IMR-90 (cell line): ENCODE measurements at regions not wholly inside any gene's neighbourhood (a gene's known extent, or its start where the extent isn't known, plus 50 kb on each side); places are given as distances from the start of the nearest gene placed in this dataset.

Experiments
- ATAC-seq: fragments of 200-7000 bp; cut with Tn5 transposase; 2 replicates; pipeline ENCODE4 v1.9.1; 2020; ENCODE audit warnings: low read depth, mild to moderate bottlenecking, moderate library complexity
- BruUV-seq: library from RNA; stranded (reverse); fragments of 400-500 nt; replicated peaks from 2 replicates; lab custom pipeline; 2021; lab: Mats Ljungman, UMichigan
- CTCF ChIA-PET: fragments of 300-600 bp; formaldehyde crosslinking; extraction: SDS; loops from one replicate; lab custom pipeline; 2021; ENCODE audit warnings: antibody characterized with exemption; lab: Yijun Ruan, JAX
- POLR2A ChIA-PET: fragments of 300-600 bp; sonication (Branson Sonifier 250); formaldehyde crosslinking; loops from one replicate; lab custom pipeline; 2022; ENCODE audit warnings: antibody characterized with exemption; ENCODE audit not compliant: unreplicated experiment; lab: Charles Lee
- DNase-seq: peaks from one replicate; pipeline ENCODE4 v3.0.0; 2013
- H2AFZ ChIP-seq: replicated peaks from 2 replicates; pipeline ENCODE3; 2013; ENCODE audit warnings: low read length, mild to moderate bottlenecking; ENCODE audit not compliant: poor library complexity
- H2AK5ac ChIP-seq: 2 replicates; pipeline ENCODE4 v1.6.1; 2013; ENCODE audit warnings: low read depth, low read length, inconsistent platforms
- H2AK9ac ChIP-seq: replicated peaks from 2 replicates; pipeline ENCODE3; 2013; ENCODE audit warnings: mild to moderate bottlenecking, low read depth, low read length, moderate library complexity; ENCODE audit not compliant: poor library complexity
- H2BK120ac ChIP-seq: 2 replicates; pipeline ENCODE4 v1.6.1; 2013; ENCODE audit warnings: low read depth, low read length, inconsistent platforms
- H2BK15ac ChIP-seq: 3 replicates; pipeline ENCODE4 v1.6.1; 2013; ENCODE audit warnings: low read depth, low read length, inconsistent platforms
- H2BK20ac ChIP-seq: 2 replicates; pipeline ENCODE4 v1.6.1; 2013; ENCODE audit warnings: low read depth, mild to moderate bottlenecking, inconsistent platforms, low read length, moderate library complexity
- H2BK5ac ChIP-seq: 2 replicates; pipeline ENCODE4 v1.6.1; 2013; ENCODE audit warnings: mild to moderate bottlenecking, low read depth, low read length, inconsistent platforms; ENCODE audit not compliant: poor library complexity, severe bottlenecking
- H3K14ac ChIP-seq: replicated peaks from 2 replicates; pipeline ENCODE4 v1.6.1; 2013; ENCODE audit warnings: low read depth, low read length, inconsistent platforms
- H3K18ac ChIP-seq: 2 replicates; pipeline ENCODE4 v1.6.1; 2013; ENCODE audit warnings: low read depth, low read length, control low read depth
- H3K23ac ChIP-seq: 2 replicates; pipeline ENCODE4 v1.6.1; 2013; ENCODE audit warnings: low read depth, low read length, inconsistent platforms
- H3K27ac ChIP-seq: 2 replicates; pipeline ENCODE4 v1.5.1; 2013; ENCODE audit warnings: mild to moderate bottlenecking, control low read depth, low read length; ENCODE audit not compliant: insufficient read depth
- H3K27me3 ChIP-seq: 2 replicates; pipeline ENCODE4 v1.6.1; 2013; ENCODE audit warnings: low read length; ENCODE audit not compliant: control insufficient read depth, insufficient read depth
- H3K36me3 ChIP-seq: 2 replicates; pipeline ENCODE4 v1.6.1; 2013; ENCODE audit warnings: low read length, mixed read lengths; ENCODE audit not compliant: control insufficient read depth, insufficient read depth
- H3K4ac ChIP-seq: 2 replicates; pipeline ENCODE4 v1.6.1; 2013; ENCODE audit warnings: low read depth, low read length, inconsistent platforms
- H3K4me1 ChIP-seq: 2 replicates; pipeline ENCODE4 v1.6.1; 2013; ENCODE audit warnings: low read length, mixed read lengths; ENCODE audit not compliant: control insufficient read depth, insufficient read depth
- H3K4me2 ChIP-seq: 2 replicates; pipeline ENCODE4 v1.6.1; 2013; ENCODE audit warnings: low read depth, mild to moderate bottlenecking, control low read depth, low read length, moderate library complexity
- H3K4me3 ChIP-seq: 2 replicates; pipeline ENCODE4 v1.5.1; 2013; ENCODE audit warnings: low read depth, mild to moderate bottlenecking, control low read depth, low read length, moderate library complexity; ENCODE audit not compliant: insufficient read depth
- H3K56ac ChIP-seq: 2 replicates; pipeline ENCODE4 v1.6.1; 2013; ENCODE audit warnings: low read length, inconsistent platforms; ENCODE audit not compliant: insufficient read depth; ENCODE audit errors: extremely low read depth
- H3K79me1 ChIP-seq, 2 experiments: 2 replicates each; pipeline ENCODE4 v1.6.1; 2013; ENCODE audit warnings: low read length in 2 of 2, inconsistent platforms in 1 of 2, low read depth in 1 of 2
- H3K9ac ChIP-seq: 2 replicates; pipeline ENCODE4 v1.6.1; 2013; ENCODE audit warnings: low read depth, low read length, control low read depth
- H3K9me1 ChIP-seq: 2 replicates; pipeline ENCODE4 v1.6.1; 2013; ENCODE audit warnings: low read length, inconsistent platforms; ENCODE audit not compliant: insufficient read depth
- H3K9me3 ChIP-seq: 2 replicates; pipeline ENCODE4 v1.6.1; 2013; ENCODE audit warnings: low read length; ENCODE audit not compliant: control insufficient read depth, insufficient read depth
- H4K20me1 ChIP-seq: 2 replicates; pipeline ENCODE4 v1.6.1; 2013; ENCODE audit warnings: low read length, inconsistent platforms; ENCODE audit not compliant: insufficient read depth
- H4K5ac ChIP-seq: 2 replicates; pipeline ENCODE4 v1.6.1; 2013; ENCODE audit warnings: mild to moderate bottlenecking, low read depth, low read length, control low read depth
- H4K8ac ChIP-seq, 2 experiments: 2 replicates each; pipeline ENCODE4 v1.6.1; 2013; ENCODE audit warnings: low read depth in 2 of 2, low read length in 2 of 2, control low read depth in 1 of 2, inconsistent platforms in 1 of 2
- H4K91ac ChIP-seq: 2 replicates; pipeline ENCODE4 v1.6.1; 2013; ENCODE audit warnings: low read depth, low read length, inconsistent platforms; ENCODE audit not compliant: insufficient read depth
- BHLHE40 ChIP-seq: fragments of 150-350 bp; IDR thresholded peaks from 2 replicates; pipeline ENCODE4 v1.6.1; 2016; ENCODE audit warnings: mild to moderate bottlenecking, low read depth, low read length
- CEBPB ChIP-seq: IDR thresholded peaks from 2 replicates; pipeline ENCODE4 v1.6.1; 2012; ENCODE audit warnings: low read depth, low read length, improper control_type of control experiment
- CHD1 ChIP-seq: IDR thresholded peaks from 2 replicates; pipeline ENCODE4 v1.6.1; 2012; ENCODE audit warnings: low read depth, low read length, improper control_type of control experiment
- ELK1 ChIP-seq: fragments of 150-350 bp; IDR thresholded peaks from 2 replicates; pipeline ENCODE4 v1.6.1; 2016; ENCODE audit warnings: low read depth, mild to moderate bottlenecking, low read length, moderate library complexity, borderline replicate concordance
- RAD21 ChIP-seq: IDR thresholded peaks from 2 replicates; pipeline ENCODE4 v1.6.1; 2012; ENCODE audit warnings: low read length, improper control_type of control experiment
- RFX5 ChIP-seq: IDR thresholded peaks from 2 replicates; pipeline ENCODE4 v1.8.0; 2012; ENCODE audit warnings: low read depth, mild to moderate bottlenecking, low read length, moderate library complexity
- WGBS, 2 experiments: methylation state at CpG; one replicate each; pipeline versions ENCODE4 v1.1.5 to v1.1.7; 2013; ENCODE audit warnings: missing lambda C conversion rate in 2 of 2; ENCODE audit not compliant: insufficient read length in 1 of 2; ENCODE audit errors: extremely low coverage in 2 of 2; 5-methylcytosine and 5-hydroxymethylcytosine counted together
- dilution Hi-C: fragments of 300-500 bp; cut with HindIII; formaldehyde crosslinking; loops from one replicate; pipeline ENCODE4 v1.14.3; 2018; ENCODE audit warnings: low sequenced_read_pairs; ENCODE audit not compliant: unreplicated experiment
- in situ Hi-C: fragments of 300-500 bp; cut with MboI; formaldehyde crosslinking; loops from 3 replicates; pipeline ENCODE4 v1.14.3; 2019; ENCODE audit warnings: low sequenced_read_pairs, inconsistent platforms, mixed read lengths
- intact Hi-C: fragments of 100-400 bp; cut with micrococcal nuclease; formaldehyde crosslinking; loops from 2 replicates; pipeline ENCODE4 v1.10.0; 2022
- TF ChIP-seq, protein P1 (sequence below): conservative IDR thresholded peaks from 2 replicates; pipeline ENCODE4 v1.5.1; 2012; ENCODE audit warnings: mild to moderate bottlenecking, low read depth, low read length, improper control_type of control experiment

- dilution Hi-C loops (no loop called here), in situ Hi-C loops (no loop called here), intact Hi-C loops (no loop called here)
- BruUV-seq: no TSS peak
- Histone ChIP-seq H3K9me1 (no peaks in the 10 kb centered on the region), H2BK120ac (no peak overlapping the region), H4K8ac (no peak overlapping the region), H4K5ac (no peak overlapping the region), H3K56ac (no peak overlapping the region), H3K27me3 (no peaks in the 10 kb centered on the region), H2BK20ac (no peak overlapping the region), H3K4ac (no peak overlapping the region), H4K20me1 (no peaks in the 10 kb centered on the region), H2BK5ac (no peak overlapping the region), H3K9ac (no peak overlapping the region), H2AK5ac (no peak overlapping the region), H3K14ac (no peak overlapping the region), H2BK15ac (no peak overlapping the region), H3K4me2 (no peak overlapping the region), H4K91ac (no peak overlapping the region), H3K23ac (no peak overlapping the region), H3K9me3 (peaks cover 23% of the 10 kb centered on the region), H2AFZ (no peak overlapping the region), H3K18ac (no peak overlapping the region), H3K4me1 (no peaks in the 10 kb centered on the region), H3K4me3 (no peak overlapping the region), H2AK9ac (no peak overlapping the region), H3K79me1 (no peaks in the 10 kb centered on the region), H3K36me3 (no peaks in the 10 kb centered on the region), H3K27ac (no peak overlapping the region)
- DNase-seq: no peak
- no peak for TF ChIP-seq RAD21
- TF ChIP-seq, protein P1, sequence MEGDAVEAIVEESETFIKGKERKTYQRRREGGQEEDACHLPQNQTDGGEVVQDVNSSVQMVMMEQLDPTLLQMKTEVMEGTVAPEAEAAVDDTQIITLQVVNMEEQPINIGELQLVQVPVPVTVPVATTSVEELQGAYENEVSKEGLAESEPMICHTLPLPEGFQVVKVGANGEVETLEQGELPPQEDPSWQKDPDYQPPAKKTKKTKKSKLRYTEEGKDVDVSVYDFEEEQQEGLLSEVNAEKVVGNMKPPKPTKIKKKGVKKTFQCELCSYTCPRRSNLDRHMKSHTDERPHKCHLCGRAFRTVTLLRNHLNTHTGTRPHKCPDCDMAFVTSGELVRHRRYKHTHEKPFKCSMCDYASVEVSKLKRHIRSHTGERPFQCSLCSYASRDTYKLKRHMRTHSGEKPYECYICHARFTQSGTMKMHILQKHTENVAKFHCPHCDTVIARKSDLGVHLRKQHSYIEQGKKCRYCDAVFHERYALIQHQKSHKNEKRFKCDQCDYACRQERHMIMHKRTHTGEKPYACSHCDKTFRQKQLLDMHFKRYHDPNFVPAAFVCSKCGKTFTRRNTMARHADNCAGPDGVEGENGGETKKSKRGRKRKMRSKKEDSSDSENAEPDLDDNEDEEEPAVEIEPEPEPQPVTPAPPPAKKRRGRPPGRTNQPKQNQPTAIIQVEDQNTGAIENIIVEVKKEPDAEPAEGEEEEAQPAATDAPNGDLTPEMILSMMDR: no peak
- TF ChIP-seq CEBPB: no peak
- no peak for TF ChIP-seq ELK1
- no peak for TF ChIP-seq CHD1
- TF ChIP-seq BHLHE40: no peak
- no peak for TF ChIP-seq RFX5
- POLR2A ChIA-PET: no interaction called here
- CTCF ChIA-PET: interaction anchor here (0.5 kb wide), 1 partner anchor 27 kb away, joined by 3 read pairs; no protein-coding TSS in a partner anchor
- WGBS, 2 experiments: no CpG with 5 or more reads among the region's 6 CpGs
- no peak for ATAC-seq
These were observed 219.1 kb downstream of the EMX2 start for GRCh38 chr10:117761695-117762094.
